ENCODE measurements at regions not wholly inside any gene's neighbourhood (a gene's known extent, or its start where the extent isn't known, plus 50 kb on each side); places are given as distances from the start of the nearest gene placed in this dataset.

- Mint-ChIP-seq H3K9me3 (no peaks in the 10 kb centered on the region), H3K27me3 (ENCODE audit: insufficient read depth, low read depth) (peaks cover 2% of the 10 kb centered on the region), H3K36me3 (no peaks in the 10 kb centered on the region), H3K4me1 (no peaks in the 10 kb centered on the region), H3K4me3 (no peak overlapping the region), H3K27ac (no peak overlapping the region)
- Histone ChIP-seq H3K27ac (no peak overlapping the region), H3K4me1 (no peaks in the 10 kb centered on the region), H3F3A (ENCODE audit: low read depth) (no peaks in the 10 kb centered on the region), H3K79me2 (ENCODE audit: low read depth) (no peaks in the 10 kb centered on the region), H3K9me3 (ENCODE audit: low read depth) (no peaks in the 10 kb centered on the region), H2AFZ (replicated peaks) (no peak overlapping the region), H4K20me1 (ENCODE audit: low read depth) (no peaks in the 10 kb centered on the region), H3K27me3 (no peaks in the 10 kb centered on the region), H3K4me2 (no peak overlapping the region), H3K9ac (no peak overlapping the region), H3K4me3 (no peak overlapping the region), H3K36me3 (no peaks in the 10 kb centered on the region)
- TF ChIP-seq EZH2phosphoT487 (IDR thresholded peaks at IDR 0.05) = no peak
- no peak for DNase-seq (ENCODE audit: low spot score)
Observed at GRCh38 chr4:14646831-14647230, 355.4 kb upstream of the CPEB2 start.

DNA sequence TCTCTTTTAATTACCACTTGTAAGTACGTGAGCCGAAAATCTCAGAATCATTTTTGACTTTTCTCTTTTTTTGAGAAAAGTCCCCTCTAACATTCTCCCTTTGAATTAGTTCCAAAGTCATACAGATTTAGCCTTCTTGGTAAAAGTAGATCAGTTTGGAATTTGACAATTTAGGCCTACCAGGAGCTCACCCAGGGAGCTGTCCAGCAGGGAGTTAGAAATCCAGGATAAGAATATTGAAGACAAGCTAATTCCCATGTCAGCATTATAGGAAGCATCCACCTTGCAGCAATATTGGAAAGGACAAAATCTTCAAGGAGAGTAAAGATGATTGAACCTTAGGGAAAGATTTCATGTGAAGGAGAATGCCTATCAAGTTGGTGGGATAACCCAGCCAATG, 352.2 kb upstream of the CPEB2 start:
- no peaks in the 10 kb centered on the region for H3K36me3 ChIP-seq
- H3K4me2 ChIP-seq = no peak overlapping the region
- H3K4me1 ChIP-seq = no peaks in the 10 kb centered on the region
- no peaks in the 10 kb centered on the region for H3K27me3 ChIP-seq
- H3K79me2 ChIP-seq (ENCODE audit: low read depth) = no peaks in the 10 kb centered on the region
- H3K27ac ChIP-seq = no peak overlapping the region
- TF ChIP-seq EZH2 (IDR thresholded peaks at IDR 0.05) = no peak
- no peak for TF ChIP-seq EZH2phosphoT487 (IDR thresholded peaks at IDR 0.05)
- Mint-ChIP-seq H3K4me3 (no peak overlapping the region), H3K36me3 (no peaks in the 10 kb centered on the region), H3K27me3 (ENCODE audit: insufficient read depth, low read depth) (peaks cover 2% of the 10 kb centered on the region), H3K4me1 (no peaks in the 10 kb centered on the region), H3K9me3 (no peaks in the 10 kb centered on the region), H3K27ac (no peak overlapping the region)
- DNase-seq (ENCODE audit: low spot score) = no peak
- H2AFZ ChIP-seq (replicated peaks) = no peak overlapping the region
- no peaks in the 10 kb centered on the region for H3K9me3 ChIP-seq (ENCODE audit: low read depth)
- H3K9ac ChIP-seq = no peak overlapping the region
- no peaks in the 10 kb centered on the region for H4K20me1 ChIP-seq (ENCODE audit: low read depth)
- no peaks in the 10 kb centered on the region for H3F3A ChIP-seq (ENCODE audit: low read depth)
- H3K4me3 ChIP-seq = no peak overlapping the region

DNA sequence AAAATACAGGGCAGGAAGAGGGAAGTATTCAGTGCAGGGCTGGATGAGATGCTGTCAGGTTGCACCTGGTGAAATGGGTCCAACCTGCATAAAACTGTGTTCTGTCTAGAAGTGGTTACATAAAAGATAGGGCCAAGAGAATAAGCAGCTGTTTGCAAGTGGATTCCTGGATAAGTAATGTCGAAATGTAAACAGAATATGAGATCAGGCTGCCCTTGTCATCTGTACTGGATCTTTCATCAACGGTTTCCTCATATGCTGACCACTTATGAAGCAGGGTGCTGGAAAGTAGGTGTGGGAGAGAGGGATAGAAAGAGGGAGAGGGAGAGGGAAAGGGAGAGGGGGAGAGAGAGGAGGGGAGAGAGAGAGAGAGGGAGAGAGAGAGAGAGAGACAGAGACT, 349.8 kb upstream of the CPEB2 start:
- Histone ChIP-seq H3K27ac (no peak overlapping the region), H3K4me3 (no peak overlapping the region), H3K9me3 (ENCODE audit: low read depth) (no peaks in the 10 kb centered on the region), H3K36me3 (no peaks in the 10 kb centered on the region), H3K4me2 (no peak overlapping the region), H3K27me3 (no peaks in the 10 kb centered on the region), H3K79me2 (ENCODE audit: low read depth) (no peaks in the 10 kb centered on the region), H4K20me1 (ENCODE audit: low read depth) (no peaks in the 10 kb centered on the region), H3K4me1 (no peaks in the 10 kb centered on the region), H2AFZ (replicated peaks) (no peak overlapping the region), H3K9ac (no peak overlapping the region), H3F3A (ENCODE audit: low read depth) (no peaks in the 10 kb centered on the region)
- DNase-seq (ENCODE audit: low spot score) = no peak
- TF ChIP-seq EZH2phosphoT487 (IDR thresholded peaks at IDR 0.05) = no peak
- TF ChIP-seq, protein P1, sequence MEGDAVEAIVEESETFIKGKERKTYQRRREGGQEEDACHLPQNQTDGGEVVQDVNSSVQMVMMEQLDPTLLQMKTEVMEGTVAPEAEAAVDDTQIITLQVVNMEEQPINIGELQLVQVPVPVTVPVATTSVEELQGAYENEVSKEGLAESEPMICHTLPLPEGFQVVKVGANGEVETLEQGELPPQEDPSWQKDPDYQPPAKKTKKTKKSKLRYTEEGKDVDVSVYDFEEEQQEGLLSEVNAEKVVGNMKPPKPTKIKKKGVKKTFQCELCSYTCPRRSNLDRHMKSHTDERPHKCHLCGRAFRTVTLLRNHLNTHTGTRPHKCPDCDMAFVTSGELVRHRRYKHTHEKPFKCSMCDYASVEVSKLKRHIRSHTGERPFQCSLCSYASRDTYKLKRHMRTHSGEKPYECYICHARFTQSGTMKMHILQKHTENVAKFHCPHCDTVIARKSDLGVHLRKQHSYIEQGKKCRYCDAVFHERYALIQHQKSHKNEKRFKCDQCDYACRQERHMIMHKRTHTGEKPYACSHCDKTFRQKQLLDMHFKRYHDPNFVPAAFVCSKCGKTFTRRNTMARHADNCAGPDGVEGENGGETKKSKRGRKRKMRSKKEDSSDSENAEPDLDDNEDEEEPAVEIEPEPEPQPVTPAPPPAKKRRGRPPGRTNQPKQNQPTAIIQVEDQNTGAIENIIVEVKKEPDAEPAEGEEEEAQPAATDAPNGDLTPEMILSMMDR (IDR thresholded peaks at IDR 0.05) = no peak
- TF ChIP-seq EZH2 (IDR thresholded peaks at IDR 0.05) = no peak
- no peaks in the 10 kb centered on the region for H3K9me3 Mint-ChIP-seq
- no peak overlapping the region for H3K27ac Mint-ChIP-seq
- no peaks in the 10 kb centered on the region for H3K36me3 Mint-ChIP-seq
- no peak overlapping the region for H3K4me3 Mint-ChIP-seq
- peaks cover 2% of the 10 kb centered on the region for H3K27me3 Mint-ChIP-seq (ENCODE audit: insufficient read depth, low read depth)
- H3K4me1 Mint-ChIP-seq = no peaks in the 10 kb centered on the region

- Histone ChIP-seq H3K4me3 (no peak overlapping the region), H2AFZ (replicated peaks) (no peak overlapping the region), H3K27me3 (no peaks in the 10 kb centered on the region), H3K36me3 (no peaks in the 10 kb centered on the region), H3F3A (ENCODE audit: low read depth) (no peaks in the 10 kb centered on the region), H3K4me2 (no peak overlapping the region), H3K79me2 (ENCODE audit: low read depth) (no peaks in the 10 kb centered on the region), H3K4me1 (no peaks in the 10 kb centered on the region), H3K9ac (no peak overlapping the region), H3K27ac (no peak overlapping the region), H3K9me3 (ENCODE audit: low read depth) (no peaks in the 10 kb centered on the region), H4K20me1 (ENCODE audit: low read depth) (no peaks in the 10 kb centered on the region)
- TF ChIP-seq EZH2phosphoT487 (IDR thresholded peaks at IDR 0.05) (no peak), EZH2 (IDR thresholded peaks at IDR 0.05) (no peak)
- TF ChIP-seq, protein P1 (IDR thresholded peaks at IDR 0.05) = no peak
- Mint-ChIP-seq H3K27me3 (ENCODE audit: insufficient read depth, low read depth) (peaks cover 2% of the 10 kb centered on the region), H3K36me3 (no peaks in the 10 kb centered on the region), H3K4me3 (no peak overlapping the region), H3K9me3 (no peaks in the 10 kb centered on the region), H3K4me1 (no peaks in the 10 kb centered on the region), H3K27ac (no peak overlapping the region)
- DNase-seq (ENCODE audit: low spot score) = no peak
Observed at GRCh38 chr4:14653338-14653737, 348.9 kb upstream of the CPEB2 start.
